HepG2 (cell line): ENCODE measurements at regions not wholly inside any gene's neighbourhood (a gene's known extent, or its start where the extent isn't known, plus 50 kb on each side); places are given as distances from the start of the nearest gene placed in this dataset.

ENCODE experiments used
- ATAC-seq: fragments of 200-7000 bp; cut with Tn5 transposase; 3 replicates; pipeline ENCODE4 v1.9.1; 2020; ENCODE audit warnings: mild to moderate bottlenecking, moderate library complexity
- BruUV-seq: library from RNA; stranded (reverse); fragments of 400-500 nt; replicated peaks from 2 replicates; lab custom pipeline; 2021; lab: Mats Ljungman, UMichigan
- CTCF ChIA-PET: fragments of 300-600 bp; formaldehyde crosslinking; extraction: SDS; loops from one replicate; lab custom pipeline; 2021; ENCODE audit warnings: low total read pairs, inconsistent platforms, low intra/inter-chr PET ratio; lab: Yijun Ruan, JAX
- POLR2A ChIA-PET: fragments of 350-600 bp; sonication (Branson Sonifier 250); formaldehyde crosslinking; loops from one replicate; lab custom pipeline; 2020; ENCODE audit warnings: antibody characterized with exemption, inconsistent platforms; lab: Yijun Ruan, JAX
- DNase-seq: peaks from one replicate; pipeline ENCODE4 v3.0.0-alpha.2; 2015; ENCODE audit warnings: low spot score
- FAIRE-seq: peaks from 3 replicates; lab custom pipeline; 2011; peaks lifted over from hg19 to GRCh38; lab: Jason Lieb, UNC
- H2AFZ ChIP-seq: one replicate; pipeline ENCODE4 v1.6.1; 2011; ENCODE audit warnings: low read length, inconsistent platforms
- H3K27ac ChIP-seq: fragments of 300-600 bp; 3 replicates; pipeline ENCODE4 v1.8.0; 2011; ENCODE audit warnings: mixed run types, mild to moderate bottlenecking, mixed read lengths, low read length, inconsistent platforms; ENCODE audit not compliant: insufficient read depth; ENCODE audit errors: extremely low read length
- H3K27me3 ChIP-seq, 2 experiments: fragments of 200-600 bp in 1 of 2; 2 replicates in 1 of 2; 3 replicates in 1 of 2; pipeline versions ENCODE4 v1.6.0 to v1.8.0; 2011; ENCODE audit warnings: low read length in 2 of 2, mild to moderate bottlenecking in 2 of 2, moderate library complexity in 2 of 2, inconsistent platforms in 1 of 2; ENCODE audit not compliant: insufficient read depth in 2 of 2, control insufficient read depth in 1 of 2
- H3K36me3 ChIP-seq, 2 experiments: fragments of 200-600 bp in 1 of 2; replicated peaks in 1 of 2; 2 replicates in 1 of 2; 3 replicates in 1 of 2; pipeline versions ENCODE4 v1.5.1 to v1.8.0; 2011; ENCODE audit warnings: low read length in 2 of 2, inconsistent platforms in 1 of 2; ENCODE audit not compliant: insufficient read depth in 2 of 2, control insufficient read depth in 1 of 2
- H3K4me1 ChIP-seq: 2 replicates; pipeline ENCODE4 v1.5.1; 2012; ENCODE audit warnings: low read length, inconsistent platforms; ENCODE audit not compliant: insufficient read depth
- H3K4me2 ChIP-seq: 2 replicates; pipeline ENCODE4 v1.6.0; 2011; ENCODE audit warnings: low read depth, low read length, inconsistent platforms
- H3K4me3 ChIP-seq, 3 experiments: fragments of 200-600 bp in 1 of 3; sonication (generic), shearing (Covaris generic) in 1 of 3; replicated peaks in 1 of 3; 2 replicates each; pipeline ENCODE4 v1.5.1; 2011 to 2016; ENCODE audit warnings: low read length in 3 of 3, inconsistent platforms in 2 of 3, low read depth in 2 of 3, mild to moderate bottlenecking in 2 of 3, control low read depth in 1 of 3, mixed read lengths in 1 of 3; ENCODE audit not compliant: insufficient read depth in 1 of 3
- H3K79me2 ChIP-seq: one replicate; pipeline ENCODE4 v1.6.1; 2011; ENCODE audit warnings: low read length, inconsistent platforms; ENCODE audit not compliant: insufficient read depth
- H3K9ac ChIP-seq: 2 replicates; pipeline ENCODE4 v1.6.0; 2011; ENCODE audit warnings: mild to moderate bottlenecking, low read depth, low read length, inconsistent platforms; ENCODE audit not compliant: insufficient read depth
- H3K9me3 ChIP-seq: 2 replicates; pipeline ENCODE4 v1.5.1; 2012; ENCODE audit warnings: mild to moderate bottlenecking, low read length
- H4K20me1 ChIP-seq: 2 replicates; pipeline ENCODE4 v1.6.0; 2011; ENCODE audit warnings: inconsistent platforms, mild to moderate bottlenecking, low read length, moderate library complexity; ENCODE audit not compliant: insufficient read depth
- IRX3 ChIP-seq: sonication (generic); formaldehyde crosslinking; IDR thresholded peaks from 2 replicates; pipeline ENCODE4 v1.8.1; 2023; ENCODE audit warnings: mild to moderate bottlenecking, low read depth, missing genetic modification reagents, borderline replicate concordance
- TP53 ChIP-seq: sonication (generic); formaldehyde crosslinking; conservative IDR thresholded peaks from 2 replicates; pipeline ENCODE4 v1.4.0; 2020; ENCODE audit warnings: missing genetic modification reagents
- ZNF570 ChIP-seq: sonication (generic); formaldehyde crosslinking; IDR thresholded peaks from 2 replicates; pipeline ENCODE4 v1.4.0; 2020; ENCODE audit warnings: mild to moderate bottlenecking, missing genetic modification reagents, borderline replicate concordance
- ZNF713 ChIP-seq: sonication (generic); formaldehyde crosslinking; IDR thresholded peaks from 2 replicates; pipeline ENCODE4 v1.4.0; 2020; ENCODE audit warnings: mild to moderate bottlenecking, missing genetic modification reagents
- ZNF75D ChIP-seq: sonication (generic); formaldehyde crosslinking; IDR thresholded peaks from 2 replicates; pipeline ENCODE4 v1.8.1; 2023; ENCODE audit warnings: missing genetic modification reagents, mild to moderate bottlenecking, borderline replicate concordance
- WGBS: methylation state at CpG from one replicate; pipeline ENCODE4 v1.1.6; 2017; ENCODE audit warnings: low lambda C conversion rate; 5-methylcytosine and 5-hydroxymethylcytosine counted together
- in situ Hi-C: cut with HindIII; loops from 2 replicates; pipeline ENCODE4 v1.10.0; 2017; ENCODE audit warnings: low pct_unique_long_range_greater_than_20kb; ENCODE audit not compliant: extremely low pct_ligation_motif_present
- intact Hi-C: fragments of 100-400 bp; cut with micrococcal nuclease; formaldehyde crosslinking; loops from one replicate; pipeline ENCODE4 v1.10.0; 2022; ENCODE audit not compliant: unreplicated experiment

- Histone ChIP-seq H3K4me2 (no peak overlapping the region), H2AFZ (no peak overlapping the region), H3K4me3 (no peak overlapping the region), H3K4me1 (no peaks in the 10 kb centered on the region), H4K20me1 (no peaks in the 10 kb centered on the region), H3K27me3 (no peaks in the 10 kb centered on the region; a peak in 1 of 5 replicates), H3K27ac (no peak overlapping the region), H3K79me2 (no peaks in the 10 kb centered on the region), H3K9me3 (no peaks in the 10 kb centered on the region), H3K36me3 (no peaks in the 10 kb centered on the region), H3K9ac (no peak overlapping the region)
- 84% methylated on average over 6 of the region's 6 CpGs for WGBS
- no peak for FAIRE-seq
- intact Hi-C loops = no loop called here
- BruUV-seq = no TSS peak
- no peak for ATAC-seq
- in situ Hi-C loops = no loop called here
- DNase-seq = no peak
- POLR2A ChIA-PET = no interaction called here
- TF ChIP-seq TP53 (no peak), IRX3 (no peak), ZNF713 (CRISPR knock-in tag) (no peak), ZNF570 (CRISPR knock-in tag) (no peak), ZNF75D (CRISPR knock-in tag) (no peak)
- CTCF ChIA-PET = no interaction called here
Observed at GRCh38 chr18:32823226-32823625, 50.4 kb upstream of the KLHL14 start.
